ENCODE measurements at regions not wholly inside any gene's neighbourhood (a gene's known extent, or its start where the extent isn't known, plus 50 kb on each side); places are given as distances from the start of the nearest gene placed in this dataset.

DNA sequence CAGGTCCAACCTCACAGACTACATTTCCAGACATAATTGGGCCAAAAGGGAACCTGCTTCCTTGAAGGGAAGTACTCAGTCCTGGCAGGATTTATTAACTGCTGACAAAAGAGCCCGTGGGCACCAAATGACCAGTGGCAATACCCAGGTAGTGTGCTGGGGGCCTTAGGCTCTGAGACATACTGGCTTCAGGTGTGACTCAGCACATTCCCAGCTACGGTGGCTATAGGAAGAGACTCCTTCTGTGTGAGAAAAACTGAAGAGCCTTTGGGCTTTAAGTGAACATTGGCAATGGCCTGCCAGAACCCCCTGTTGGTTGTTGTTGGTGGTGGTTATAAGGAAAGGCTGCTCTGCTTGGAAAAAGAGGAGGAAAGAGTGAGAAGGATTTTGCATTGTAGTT is 401.8 kb downstream of the KCNJ3 start:
- TF ChIP-seq, protein P1, sequence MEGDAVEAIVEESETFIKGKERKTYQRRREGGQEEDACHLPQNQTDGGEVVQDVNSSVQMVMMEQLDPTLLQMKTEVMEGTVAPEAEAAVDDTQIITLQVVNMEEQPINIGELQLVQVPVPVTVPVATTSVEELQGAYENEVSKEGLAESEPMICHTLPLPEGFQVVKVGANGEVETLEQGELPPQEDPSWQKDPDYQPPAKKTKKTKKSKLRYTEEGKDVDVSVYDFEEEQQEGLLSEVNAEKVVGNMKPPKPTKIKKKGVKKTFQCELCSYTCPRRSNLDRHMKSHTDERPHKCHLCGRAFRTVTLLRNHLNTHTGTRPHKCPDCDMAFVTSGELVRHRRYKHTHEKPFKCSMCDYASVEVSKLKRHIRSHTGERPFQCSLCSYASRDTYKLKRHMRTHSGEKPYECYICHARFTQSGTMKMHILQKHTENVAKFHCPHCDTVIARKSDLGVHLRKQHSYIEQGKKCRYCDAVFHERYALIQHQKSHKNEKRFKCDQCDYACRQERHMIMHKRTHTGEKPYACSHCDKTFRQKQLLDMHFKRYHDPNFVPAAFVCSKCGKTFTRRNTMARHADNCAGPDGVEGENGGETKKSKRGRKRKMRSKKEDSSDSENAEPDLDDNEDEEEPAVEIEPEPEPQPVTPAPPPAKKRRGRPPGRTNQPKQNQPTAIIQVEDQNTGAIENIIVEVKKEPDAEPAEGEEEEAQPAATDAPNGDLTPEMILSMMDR (IDR thresholded peaks at IDR 0.05; ENCODE audit: borderline replicate concordance, control extremely low read depth, extremely low read depth, insufficient read depth, missing control alignments), result no peak
- no peak for DNase-seq (ENCODE audit: low spot score)
- in situ Hi-C loops (cut with MboI; ENCODE audit: low sequenced_read_pairs, unreplicated experiment), result no loop called here

GRCh38 chr2:155099784-155100183 is 401.3 kb downstream of the KCNJ3 start:
- DNase-seq (ENCODE audit: low spot score), result no peak
- in situ Hi-C loops (cut with MboI; ENCODE audit: low sequenced_read_pairs, unreplicated experiment), result no loop called here
- TF ChIP-seq, protein P1 (IDR thresholded peaks at IDR 0.05; ENCODE audit: borderline replicate concordance, control extremely low read depth, extremely low read depth, insufficient read depth, missing control alignments), result no peak

GRCh38 chr2:155095613-155096012 is 397.1 kb downstream of the KCNJ3 start:
- TF ChIP-seq, protein P1 (IDR thresholded peaks at IDR 0.05; ENCODE audit: borderline replicate concordance, control extremely low read depth, extremely low read depth, insufficient read depth, missing control alignments), result no peak
- in situ Hi-C loops (cut with MboI; ENCODE audit: low sequenced_read_pairs, unreplicated experiment), result no loop called here

DNA sequence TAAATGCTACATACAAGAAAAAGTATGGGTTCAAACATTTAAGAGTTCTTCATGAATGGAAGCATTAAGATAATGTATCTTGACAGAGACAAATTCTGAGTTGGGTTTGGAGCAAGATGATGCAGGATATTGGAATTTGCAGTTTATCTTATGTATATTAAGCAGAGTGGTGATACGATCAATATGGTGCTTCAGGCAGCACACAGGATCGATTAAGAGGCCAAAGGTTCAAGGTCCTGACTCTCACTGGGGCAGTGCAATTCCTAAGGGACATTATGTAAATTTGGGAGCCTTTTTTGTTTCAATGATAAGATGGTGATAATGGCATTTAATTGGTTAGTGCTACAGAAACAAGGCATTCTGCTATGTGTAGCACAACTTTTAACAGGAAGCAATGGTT is 381.9 kb downstream of the KCNJ3 start:
- in situ Hi-C loops (cut with MboI; ENCODE audit: low sequenced_read_pairs, unreplicated experiment), result no loop called here
- TF ChIP-seq, protein P1 (IDR thresholded peaks at IDR 0.05; ENCODE audit: borderline replicate concordance, control extremely low read depth, extremely low read depth, insufficient read depth, missing control alignments), result no peak
- DNase-seq (ENCODE audit: low spot score), result no peak

More at GRCh38 chr2:155095613-155096012, 397.1 kb downstream of the KCNJ3 start:
- DNase-seq (ENCODE audit: low spot score), result no peak

- TF ChIP-seq, protein P1 (IDR thresholded peaks at IDR 0.05; ENCODE audit: borderline replicate concordance, control extremely low read depth, extremely low read depth, insufficient read depth, missing control alignments), result no peak
- in situ Hi-C loops (cut with MboI; ENCODE audit: low sequenced_read_pairs, unreplicated experiment), result no loop called here
- no peak for DNase-seq (ENCODE audit: low spot score)
Measured at GRCh38 chr2:155070489-155070888, 372.0 kb downstream of the KCNJ3 start.

DNA sequence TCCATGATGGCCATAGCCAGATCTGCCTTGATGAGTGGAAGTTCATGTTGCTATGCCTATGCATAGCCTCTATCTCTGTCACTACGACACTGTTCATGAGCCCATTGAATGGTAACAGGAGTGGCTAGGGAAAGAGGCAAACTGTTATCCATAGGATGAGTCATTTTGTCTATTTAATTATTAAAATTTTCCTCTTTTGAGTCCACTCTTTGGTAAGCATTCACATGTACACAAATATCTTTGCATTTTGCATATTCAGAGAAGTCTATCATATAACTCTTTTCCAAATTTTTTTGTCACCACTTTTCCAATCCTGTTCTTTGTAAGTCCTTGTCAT is 364.4 kb downstream of the KCNJ3 start:
- TF ChIP-seq, protein P1 (IDR thresholded peaks at IDR 0.05; ENCODE audit: borderline replicate concordance, control extremely low read depth, extremely low read depth, insufficient read depth, missing control alignments), result no peak
- in situ Hi-C loops (cut with MboI; ENCODE audit: low sequenced_read_pairs, unreplicated experiment), result no loop called here
- no peak for DNase-seq (ENCODE audit: low spot score)

Data from GM13976 (cell line).